ENCODE measurements at regions not wholly inside any gene's neighbourhood (a gene's known extent, or its start where the extent isn't known, plus 50 kb on each side); places are given as distances from the start of the nearest gene placed in this dataset.

GRCh38 chr15:95254263-95254662, 1022.9 kb downstream of the MCTP2 start:
- Mint-ChIP-seq H3K4me1 (no peaks in the 10 kb centered on the region), H3K4me3 (no peak overlapping the region), H3K36me3 (no peaks in the 10 kb centered on the region), H3K9me3 (no peaks in the 10 kb centered on the region), H3K27ac (no peak overlapping the region), H3K27me3 (peaks cover 7% of the 10 kb centered on the region)
- CTCF ChIA-PET = no interaction called here
- DNase-seq = no peak

DNA sequence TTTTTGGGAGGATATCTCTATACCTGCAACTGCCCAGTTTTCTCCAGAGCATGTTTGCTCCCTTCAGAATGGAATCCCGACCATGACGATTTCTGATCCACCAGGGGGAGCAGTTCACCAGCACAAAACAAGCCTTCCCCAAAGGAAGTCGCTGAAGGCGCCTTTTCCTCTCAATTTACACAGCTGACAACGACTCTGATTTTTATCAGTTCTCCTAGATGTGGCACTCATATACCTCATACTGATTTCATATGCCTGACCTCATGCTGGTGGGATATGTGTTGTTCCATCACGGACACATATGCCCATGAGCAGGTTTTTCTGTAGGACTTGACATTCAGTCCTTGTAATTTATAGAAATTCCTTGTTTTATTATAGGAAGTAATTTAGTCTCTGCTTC, 1028.2 kb downstream of the MCTP2 start:
- peaks cover 30% of the 10 kb centered on the region for H3K27me3 Mint-ChIP-seq
- no peaks in the 10 kb centered on the region for H3K36me3 Mint-ChIP-seq
- peak; percentile 72 for DNase-seq
- CTCF ChIA-PET = interaction anchor here (0.6 to 3.5 kb wide), 15 partner anchors 10 to 1975 kb away, joined by 3 to 17 read pairs (median 4); no protein-coding TSS in a partner anchor
- no peaks in the 10 kb centered on the region for H3K9me3 Mint-ChIP-seq
- no peak overlapping the region for H3K27ac Mint-ChIP-seq
- peaks cover 6% of the 10 kb centered on the region for H3K4me1 Mint-ChIP-seq
- no peak overlapping the region for H3K4me3 Mint-ChIP-seq

DNA sequence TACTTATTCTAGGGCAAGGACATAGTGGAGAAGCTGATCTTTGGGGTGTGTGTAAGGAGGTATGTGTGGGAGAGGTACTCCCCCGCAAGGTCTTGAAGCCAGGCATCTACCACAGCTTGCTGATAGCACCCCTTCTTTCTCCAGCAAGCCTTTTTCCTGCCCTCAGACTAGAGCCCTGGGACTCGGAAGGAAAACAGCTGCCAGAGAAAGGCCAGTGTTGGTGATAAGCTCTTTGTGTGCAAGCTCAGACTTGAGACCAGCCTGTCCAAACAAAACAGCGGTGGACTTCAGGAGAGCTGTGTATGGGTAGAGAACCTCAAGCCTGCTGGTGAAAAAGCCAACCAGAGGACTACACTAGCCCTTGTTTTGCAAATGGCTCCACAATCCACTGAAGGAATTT, 1028.6 kb downstream of the MCTP2 start:
- Mint-ChIP-seq H3K4me1 (peaks cover 6% of the 10 kb centered on the region), H3K27me3 (peaks cover 30% of the 10 kb centered on the region), H3K9me3 (no peaks in the 10 kb centered on the region), H3K4me3 (no peak overlapping the region), H3K36me3 (no peaks in the 10 kb centered on the region), H3K27ac (no peak overlapping the region)
- no peak for DNase-seq
- CTCF ChIA-PET = interaction anchor here (0.6 to 3.5 kb wide), 15 partner anchors 12 to 1974 kb away, joined by 3 to 17 read pairs (median 4); no protein-coding TSS in a partner anchor

GRCh38 chr15:95260856-95261255, 1029.5 kb downstream of the MCTP2 start:
- Mint-ChIP-seq H3K4me3 (no peak overlapping the region), H3K9me3 (no peaks in the 10 kb centered on the region), H3K27ac (no peak overlapping the region), H3K27me3 (peaks cover 30% of the 10 kb centered on the region), H3K36me3 (no peaks in the 10 kb centered on the region), H3K4me1 (peaks cover 6% of the 10 kb centered on the region)
- CTCF ChIA-PET = interaction anchor here (0.6 to 3.5 kb wide), 5 partner anchors 13 to 678 kb away, joined by 3 to 17 read pairs (median 4); no protein-coding TSS in a partner anchor
- no peak for DNase-seq

- DNase-seq = no peak
- Mint-ChIP-seq H3K9me3 (no peaks in the 10 kb centered on the region), H3K27me3 (peaks cover 30% of the 10 kb centered on the region), H3K36me3 (no peaks in the 10 kb centered on the region), H3K4me1 (peaks cover 6% of the 10 kb centered on the region), H3K4me3 (no peak overlapping the region), H3K27ac (no peak overlapping the region)
- CTCF ChIA-PET = interaction anchor here (0.5 to 3.5 kb wide), 4 partner anchors 30 to 679 kb away, joined by 3 to 17 read pairs (median 4); no protein-coding TSS in a partner anchor
Measured at GRCh38 chr15:95261546-95261945, 1030.2 kb downstream of the MCTP2 start.

DNA sequence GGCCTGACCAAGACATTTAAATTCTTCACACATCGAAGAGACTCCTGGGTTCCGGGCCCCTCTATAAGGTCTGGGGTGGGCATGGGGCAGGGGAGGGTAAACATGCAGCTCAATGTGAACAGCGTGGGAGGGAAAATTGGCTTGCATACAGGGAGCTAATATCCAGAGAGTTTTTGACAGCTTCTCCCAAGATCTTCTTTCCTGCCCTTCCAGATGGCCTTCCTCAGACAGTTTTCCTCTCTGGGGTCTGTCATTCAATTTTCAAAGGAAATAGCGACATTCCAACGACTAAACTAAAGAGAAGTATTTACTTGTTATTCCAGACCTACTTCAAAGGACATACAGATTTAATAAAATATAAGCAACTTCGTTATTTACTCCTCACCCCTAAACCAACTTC, 1030.6 kb downstream of the MCTP2 start:
- peaks cover 6% of the 10 kb centered on the region for H3K4me1 Mint-ChIP-seq
- no peak overlapping the region for H3K4me3 Mint-ChIP-seq
- no peak for DNase-seq
- H3K27me3 Mint-ChIP-seq = peaks cover 32% of the 10 kb centered on the region
- H3K27ac Mint-ChIP-seq = no peak overlapping the region
- no peaks in the 10 kb centered on the region for H3K36me3 Mint-ChIP-seq
- CTCF ChIA-PET = interaction anchor here (0.5 to 1.3 kb wide), 2 partner anchors 30 to 32 kb away, joined by 3 to 4 read pairs; no protein-coding TSS in a partner anchor
- H3K9me3 Mint-ChIP-seq = no peaks in the 10 kb centered on the region

DNA sequence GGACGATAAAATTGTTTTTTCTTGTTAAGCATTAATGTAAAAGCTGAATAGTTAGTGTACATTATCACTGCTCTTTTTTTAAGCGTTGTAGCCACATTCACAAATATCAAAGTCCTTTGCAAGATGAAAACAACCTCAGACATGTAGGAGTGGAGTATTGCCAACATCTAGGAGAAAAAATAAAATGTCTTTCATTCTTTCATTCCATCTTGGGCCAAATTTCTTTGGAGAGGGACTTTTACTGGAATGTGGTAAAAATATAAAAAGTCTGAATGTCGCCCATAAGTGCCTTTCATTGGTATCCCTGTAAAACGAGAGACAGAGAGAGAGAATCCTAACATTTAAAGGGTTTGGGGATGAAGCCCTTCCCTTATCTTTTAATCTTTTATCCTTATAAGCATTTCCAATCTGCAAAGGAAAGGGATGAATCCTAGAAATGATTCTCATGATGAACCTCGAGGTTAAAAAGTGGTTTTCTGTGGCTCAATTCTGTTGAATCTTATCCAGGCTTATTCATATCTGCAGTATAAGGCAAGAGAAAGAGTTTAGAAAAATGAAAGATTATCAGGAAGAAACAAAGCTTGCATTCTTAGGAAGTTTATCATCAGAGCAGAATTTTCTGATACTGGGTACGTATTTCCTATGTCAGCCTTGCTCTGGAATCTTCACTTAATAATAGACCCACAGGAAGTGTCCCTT, 1031.7 kb downstream of the MCTP2 start:
- Mint-ChIP-seq H3K4me1 (peaks cover 6% of the 10 kb centered on the region), H3K9me3 (no peaks in the 10 kb centered on the region), H3K27me3 (peaks cover 36% of the 10 kb centered on the region), H3K4me3 (no peak overlapping the region), H3K27ac (no peak overlapping the region), H3K36me3 (no peaks in the 10 kb centered on the region)
- DNase-seq = no peak
- CTCF ChIA-PET = no interaction called here

- Mint-ChIP-seq H3K9me3 (no peaks in the 10 kb centered on the region), H3K27ac (no peak overlapping the region), H3K4me1 (peaks cover 6% of the 10 kb centered on the region), H3K4me3 (no peak overlapping the region), H3K27me3 (peaks cover 36% of the 10 kb centered on the region), H3K36me3 (no peaks in the 10 kb centered on the region)
- CTCF ChIA-PET = interaction anchor here (1.4 kb wide), 1 partner anchor 19 kb away, joined by 3 read pairs; no protein-coding TSS in a partner anchor
- DNase-seq = no peak
Measured at GRCh38 chr15:95263751-95264150, 1032.4 kb downstream of the MCTP2 start.

GRCh38 chr15:95265419-95265997, 1034.1 kb downstream of the MCTP2 start:
- CTCF ChIA-PET = interaction anchor here (0.6 to 1.4 kb wide), 2 partner anchors 17 to 642 kb away, joined by 3 read pairs; no protein-coding TSS in a partner anchor
- H3K27me3 Mint-ChIP-seq = peaks cover 24% of the 10 kb centered on the region
- H3K27ac Mint-ChIP-seq = no peak overlapping the region
- no peak for DNase-seq
- H3K36me3 Mint-ChIP-seq = no peaks in the 10 kb centered on the region
- H3K9me3 Mint-ChIP-seq = no peaks in the 10 kb centered on the region
- H3K4me3 Mint-ChIP-seq = no peak overlapping the region
- no peaks in the 10 kb centered on the region for H3K4me1 Mint-ChIP-seq

- Mint-ChIP-seq H3K4me3 (no peak overlapping the region), H3K27me3 (peaks cover 18% of the 10 kb centered on the region), H3K4me1 (no peaks in the 10 kb centered on the region), H3K27ac (no peak overlapping the region), H3K36me3 (no peaks in the 10 kb centered on the region), H3K9me3 (no peaks in the 10 kb centered on the region)
- no peak for DNase-seq
- CTCF ChIA-PET = no interaction called here
Measured at GRCh38 chr15:95266451-95267061, 1035.2 kb downstream of the MCTP2 start.

DNA sequence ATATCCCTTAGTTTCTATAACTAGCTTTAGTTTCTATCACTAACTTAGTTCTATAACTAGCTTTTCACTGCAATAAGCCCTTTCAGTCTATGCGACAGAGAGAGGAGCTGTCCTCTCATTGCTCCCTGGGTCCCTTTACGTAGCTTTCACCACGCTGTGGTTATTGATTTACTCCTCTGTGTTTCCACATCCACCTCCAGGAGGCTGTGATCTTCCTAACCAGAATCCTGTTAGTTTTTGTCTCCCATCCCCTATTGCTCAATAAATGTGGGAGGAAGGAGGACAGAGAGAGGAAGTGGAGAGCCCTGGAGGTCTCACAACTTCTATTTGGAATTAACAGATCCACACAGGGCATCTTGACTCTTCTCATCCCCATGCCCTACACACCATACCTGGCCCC, 1036.1 kb downstream of the MCTP2 start:
- Mint-ChIP-seq H3K4me3 (no peak overlapping the region), H3K4me1 (no peaks in the 10 kb centered on the region), H3K27ac (no peak overlapping the region), H3K36me3 (no peaks in the 10 kb centered on the region), H3K27me3 (peaks cover 21% of the 10 kb centered on the region), H3K9me3 (no peaks in the 10 kb centered on the region)
- DNase-seq = no peak
- CTCF ChIA-PET = no interaction called here

DNA sequence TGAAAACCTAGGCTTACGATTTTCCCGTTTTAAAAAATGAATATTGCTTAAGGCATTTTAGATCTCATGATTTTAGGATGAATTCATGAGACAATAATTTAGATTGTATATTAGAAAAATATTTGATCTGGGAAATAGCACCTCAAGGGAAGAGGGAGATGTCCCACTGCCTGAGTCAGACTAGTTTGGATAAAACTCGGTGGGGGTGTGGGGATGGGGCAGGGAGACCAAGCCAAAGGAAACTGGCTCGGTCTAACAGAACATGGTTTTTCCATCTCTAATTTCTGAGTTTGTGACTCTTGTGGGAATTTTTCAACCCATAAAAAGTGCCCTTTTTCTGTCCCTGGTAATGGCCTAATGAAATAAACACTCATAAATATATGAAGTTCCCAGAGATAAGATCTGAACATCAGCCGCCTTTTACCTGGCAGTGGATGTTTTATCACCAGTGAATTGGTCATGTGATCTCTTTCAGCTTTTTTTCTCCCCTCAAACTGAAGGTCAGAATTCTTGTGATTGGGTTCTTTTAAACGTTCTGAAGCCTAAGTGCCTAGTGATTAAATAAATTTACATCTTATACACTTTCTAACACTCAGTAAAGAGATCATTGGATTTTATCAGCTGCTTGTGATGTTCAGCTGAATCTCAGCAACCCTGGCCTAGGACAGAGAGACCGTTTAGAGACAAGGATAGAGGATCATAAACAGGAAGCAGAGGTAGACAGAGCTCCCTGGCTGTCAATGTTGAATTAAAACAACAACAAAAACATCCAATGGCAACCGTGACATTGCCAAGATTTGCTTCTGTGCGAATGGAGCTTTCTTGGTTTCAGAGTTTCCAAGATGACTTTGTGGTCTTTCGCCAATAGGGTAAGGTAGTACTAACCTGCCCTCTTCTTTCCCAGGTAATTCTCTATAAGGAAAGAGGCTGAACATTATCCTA, 1038.2 kb downstream of the MCTP2 start:
- no peak for DNase-seq
- Mint-ChIP-seq H3K4me3 (no peak overlapping the region), H3K4me1 (no peaks in the 10 kb centered on the region), H3K27ac (no peak overlapping the region), H3K9me3 (no peaks in the 10 kb centered on the region), H3K36me3 (no peaks in the 10 kb centered on the region), H3K27me3 (peaks cover 18% of the 10 kb centered on the region)
- CTCF ChIA-PET = no interaction called here

GRCh38 chr15:95274101-95274500, 1042.7 kb downstream of the MCTP2 start:
- H3K4me1 Mint-ChIP-seq = no peaks in the 10 kb centered on the region
- H3K4me3 Mint-ChIP-seq = no peak overlapping the region
- peaks cover 15% of the 10 kb centered on the region for H3K27me3 Mint-ChIP-seq
- DNase-seq = no peak
- CTCF ChIA-PET = no interaction called here
- H3K9me3 Mint-ChIP-seq = no peaks in the 10 kb centered on the region
- H3K36me3 Mint-ChIP-seq = no peaks in the 10 kb centered on the region
- no peak overlapping the region for H3K27ac Mint-ChIP-seq

GRCh38 chr15:95277266-95277665, 1045.9 kb downstream of the MCTP2 start:
- H3K27ac Mint-ChIP-seq = no peak overlapping the region
- CTCF ChIA-PET = interaction anchor here (0.6 to 0.8 kb wide), 2 partner anchors 17 to 19 kb away, joined by 3 to 4 read pairs; no protein-coding TSS in a partner anchor
- no peak for DNase-seq
- H3K27me3 Mint-ChIP-seq = peaks cover 16% of the 10 kb centered on the region
- H3K4me1 Mint-ChIP-seq = no peaks in the 10 kb centered on the region
- no peaks in the 10 kb centered on the region for H3K36me3 Mint-ChIP-seq
- H3K9me3 Mint-ChIP-seq = no peaks in the 10 kb centered on the region
- no peak overlapping the region for H3K4me3 Mint-ChIP-seq
